Inflammatory macrophage (primary cell): ENCODE measurements at regions not wholly inside any gene's neighbourhood (a gene's known extent, or its start where the extent isn't known, plus 50 kb on each side); places are given as distances from the start of the nearest gene placed in this dataset.
"Not testable (repeated sequence)": the region's sequence is repeated elsewhere in the genome, so short reads cannot be mapped to it uniquely, and the experiment has no call there.

Experiments
- DNase-seq, 2 donors: peaks; one replicate each; pipeline ENCODE4 v3.0.0-alpha.2; 2020 to 2022

- no peak for DNase-seq
Observed at GRCh38 chr4:20122198-20122988, 129.3 kb upstream of the SLIT2 start.

- DNase-seq = no peak
Observed at GRCh38 chr4:20119141-20119540, 132.6 kb upstream of the SLIT2 start.

- DNase-seq = peak; percentile 20 to 33
Observed at GRCh38 chr4:20109391-20109790, 142.3 kb upstream of the SLIT2 start.

GRCh38 chr4:20106921-20107320 is 144.8 kb upstream of the SLIT2 start:
- no peak for DNase-seq

GRCh38 chr4:20101831-20102230 is 149.9 kb upstream of the SLIT2 start:
- no peak for DNase-seq

GRCh38 chr4:20096911-20097310 is 154.8 kb upstream of the SLIT2 start:
- DNase-seq = peak in 1 of 2 donors; percentile 36

- no peak for DNase-seq
Observed at GRCh38 chr4:20095805-20096541, 155.7 kb upstream of the SLIT2 start.

- no peak for DNase-seq
Observed at GRCh38 chr4:20091781-20092180, 159.9 kb upstream of the SLIT2 start.

- no peak for DNase-seq
Observed at GRCh38 chr4:20087522-20087911, 164.2 kb upstream of the SLIT2 start.

GRCh38 chr4:20086799-20087521 is 164.7 kb upstream of the SLIT2 start:
- no peak for DNase-seq

- DNase-seq = no peak
Observed at GRCh38 chr4:20086067-20086798, 165.5 kb upstream of the SLIT2 start.

GRCh38 chr4:20085653-20086052 is 166.1 kb upstream of the SLIT2 start:
- DNase-seq = no peak

- DNase-seq = no peak
Observed at GRCh38 chr4:20085156-20085555, 166.5 kb upstream of the SLIT2 start.

GRCh38 chr4:20084488-20084887 is 167.2 kb upstream of the SLIT2 start:
- no peak for DNase-seq

GRCh38 chr4:20078644-20079043 is 173.1 kb upstream of the SLIT2 start:
- DNase-seq = no peak

- no peak for DNase-seq
Observed at GRCh38 chr4:20075248-20075871, 176.3 kb upstream of the SLIT2 start.

- no peak for DNase-seq
Observed at GRCh38 chr4:20074450-20074849, 177.3 kb upstream of the SLIT2 start.

GRCh38 chr4:20065952-20066351 is 185.8 kb upstream of the SLIT2 start:
- DNase-seq = no peak

GRCh38 chr4:20062857-20063256 is 188.8 kb upstream of the SLIT2 start:
- DNase-seq = not testable (repeated sequence)

- no peak for DNase-seq
Observed at GRCh38 chr4:20062054-20062453, 189.7 kb upstream of the SLIT2 start.

- DNase-seq = no peak
Observed at GRCh38 chr4:20050768-20051167, 200.9 kb upstream of the SLIT2 start.

- no peak for DNase-seq
Observed at GRCh38 chr4:20049889-20050288, 201.8 kb upstream of the SLIT2 start.
